GM18499 (cell line): ENCODE measurements at regions not wholly inside any gene's neighbourhood (a gene's known extent, or its start where the extent isn't known, plus 50 kb on each side); places are given as distances from the start of the nearest gene placed in this dataset.

ENCODE experiments used
- ATAC-seq: cut with Tn5 transposase; IDR thresholded peaks from one replicate; pipeline ENCODE4 v1.9.1; 2021; ENCODE audit warnings: moderate number of reproducible peaks; ENCODE audit not compliant: insufficient read depth, unreplicated experiment

- no peak for ATAC-seq
These were observed 511.7 kb upstream of the KLF4 start for GRCh38 chr9:108001237-108001636.

GRCh38 chr9:107999890-108000289 lies 510.3 kb upstream of the KLF4 start:
- ATAC-seq: no peak

- no peak for ATAC-seq
These were observed 509.4 kb upstream of the KLF4 start for GRCh38 chr9:107999011-107999410.

GRCh38 chr9:107994648-107995047 lies 505.1 kb upstream of the KLF4 start:
- ATAC-seq: no peak

- no peak for ATAC-seq
These were observed 502.7 kb upstream of the KLF4 start for GRCh38 chr9:107992271-107992670.

- ATAC-seq: no peak
These were observed 502.0 kb upstream of the KLF4 start for GRCh38 chr9:107991581-107991980.

- ATAC-seq: no peak
These were observed 500.0 kb upstream of the KLF4 start for GRCh38 chr9:107989544-107989943.

- no peak for ATAC-seq
These were observed 499.5 kb upstream of the KLF4 start for GRCh38 chr9:107989099-107989498.

- no peak for ATAC-seq
These were observed 495.4 kb upstream of the KLF4 start for GRCh38 chr9:107984956-107985355.

GRCh38 chr9:107983762-107984161 lies 494.2 kb upstream of the KLF4 start:
- no peak for ATAC-seq

GRCh38 chr9:107983181-107983603 lies 493.6 kb upstream of the KLF4 start:
- no peak for ATAC-seq

- ATAC-seq: no peak
These were observed 493.2 kb upstream of the KLF4 start for GRCh38 chr9:107982745-107983144.

- ATAC-seq: no peak
These were observed 492.4 kb upstream of the KLF4 start for GRCh38 chr9:107982001-107982400.

GRCh38 chr9:107980984-107981383 lies 491.4 kb upstream of the KLF4 start:
- no peak for ATAC-seq

GRCh38 chr9:107976767-107977166 lies 487.2 kb upstream of the KLF4 start:
- ATAC-seq: no peak

GRCh38 chr9:107975426-107976010 lies 485.9 kb upstream of the KLF4 start:
- ATAC-seq: no peak

- ATAC-seq: no peak
These were observed 483.9 kb upstream of the KLF4 start for GRCh38 chr9:107973451-107973850.

GRCh38 chr9:107972346-107972745 lies 482.8 kb upstream of the KLF4 start:
- no peak for ATAC-seq

GRCh38 chr9:107971241-107971640 lies 481.7 kb upstream of the KLF4 start:
- ATAC-seq: no peak

GRCh38 chr9:107970726-107971125 lies 481.2 kb upstream of the KLF4 start:
- ATAC-seq: no peak

- ATAC-seq: no peak
These were observed 480.2 kb upstream of the KLF4 start for GRCh38 chr9:107969727-107970126.

GRCh38 chr9:107969141-107969540 lies 479.6 kb upstream of the KLF4 start:
- ATAC-seq: no peak

GRCh38 chr9:107963246-107963645 lies 473.7 kb upstream of the KLF4 start:
- no peak for ATAC-seq
